Endothelial cell of umbilical vein (primary cell): ENCODE measurements at regions not wholly inside any gene's neighbourhood (a gene's known extent, or its start where the extent isn't known, plus 50 kb on each side); places are given as distances from the start of the nearest gene placed in this dataset.

Experiments used
- CTCF ChIP-seq, 2 donors: IDR thresholded peaks; 1 replicate in 1 of 2; 2 replicates in 1 of 2; pipeline ENCODE4 v1.5.1; 2011; ENCODE audit warnings: low read length in 2 of 2, mild to moderate bottlenecking in 2 of 2, moderate library complexity in 2 of 2, control low read depth in 1 of 2, inconsistent platforms in 1 of 2, low read depth in 1 of 2; ENCODE audit not compliant: insufficient read depth in 1 of 2; ENCODE audit errors: extremely low read depth in 1 of 2
- EZH2 ChIP-seq: IDR thresholded peaks from 2 replicates; pipeline ENCODE4 v1.6.1; 2012; ENCODE audit warnings: borderline replicate concordance, low read depth, mild to moderate bottlenecking, moderate library complexity, low read length, inconsistent platforms; ENCODE audit not compliant: severe bottlenecking
- JUN ChIP-seq: IDR thresholded peaks from 2 replicates; pipeline ENCODE4 v1.6.1; 2011; ENCODE audit warnings: borderline replicate concordance, low read depth; ENCODE audit not compliant: insufficient read length, insufficient read depth
- MYC ChIP-seq: IDR thresholded peaks from one replicate; pipeline ENCODE4 v1.6.1; 2011; ENCODE audit warnings: mild to moderate bottlenecking, low read depth, low read length
- POLR2A ChIP-seq: IDR thresholded peaks from 2 replicates; pipeline ENCODE4 v1.6.1; 2012; ENCODE audit warnings: low read depth, mild to moderate bottlenecking, control low read depth, low read length
- POLR2AphosphoS5 ChIP-seq: IDR thresholded peaks from 2 replicates; pipeline ENCODE4 v1.6.1; 2012; ENCODE audit warnings: low read depth, mild to moderate bottlenecking, control low read depth, low read length, moderate library complexity; ENCODE audit not compliant: insufficient read depth

GRCh38 chr1:175845985-175846384 lies 102.6 kb upstream of the TNR start:
- TF ChIP-seq CTCF (IDR thresholded peaks at IDR 0.05; ENCODE audit: extremely low read depth in 1 of 2, insufficient read depth in 1 of 2, low read depth in 1 of 2, low read length in 2 of 2) (no peak), POLR2A (no peak), JUN (no peak), POLR2AphosphoS5 (no peak), MYC (no peak), EZH2 (no peak)
